A549 (cell line): ENCODE measurements at regions not wholly inside any gene's neighbourhood (a gene's known extent, or its start where the extent isn't known, plus 50 kb on each side); places are given as distances from the start of the nearest gene placed in this dataset.

Source experiments
- ATAC-seq, 2 experiments: fragments of 200-7000 bp in 1 of 2; fragments of >200 bp in 1 of 2; cut with Nextera tagmentation in 1 of 2; cut with Tn5 transposase in 1 of 2; 3 replicates each; pipeline versions ENCODE4 v1.8.0 to v1.9.1; 2018 to 2020; ENCODE audit warnings: mild to moderate bottlenecking in 1 of 2, moderate library complexity in 1 of 2
- CTCF ChIA-PET: fragments of 300-600 bp; sonication (Branson Sonifier 250); formaldehyde crosslinking; extraction: SDS; loops from one replicate; lab custom pipeline; 2021; ENCODE audit warnings: antibody characterized with exemption, inconsistent platforms; lab: Yijun Ruan, JAX
- POLR2A ChIA-PET: fragments of 350-600 bp; formaldehyde crosslinking; extraction: SDS; loops from one replicate; lab custom pipeline; 2021; ENCODE audit warnings: antibody characterized with exemption, inconsistent platforms; lab: Yijun Ruan, JAX
- DNase-seq, 2 experiments: peaks; one replicate each; pipeline versions ENCODE4 v3.0.0 to v3.0.0-alpha.2; 2011 to 2016; ENCODE audit warnings: low read depth in 1 of 2, low spot score in 1 of 2
- FAIRE-seq: peaks from 2 replicates; lab custom pipeline; 2011; peaks lifted over from hg19 to GRCh38; lab: Jason Lieb, UNC
- H3K27ac ChIP-seq, 2 experiments: fragments of >200 bp; sonication (Bioruptor Twin); formaldehyde crosslinking; 3 replicates each; pipeline ENCODE4 v1.5.1; 2016 to 2017
- H3K4me1 ChIP-seq: fragments of >200 bp; sonication (Bioruptor Twin); formaldehyde crosslinking; 3 replicates; pipeline ENCODE4 v1.6.1; 2016
- H3K4me2 ChIP-seq: fragments of >200 bp; sonication (Bioruptor Twin); formaldehyde crosslinking; 3 replicates; pipeline ENCODE4 v1.6.1; 2016
- H3K4me3 ChIP-seq: fragments of >200 bp; sonication (Bioruptor Twin); formaldehyde crosslinking; 3 replicates; pipeline ENCODE4 v1.5.1; 2016
- H3K9me3 ChIP-seq: fragments of >200 bp; sonication (Bioruptor Twin); formaldehyde crosslinking; 3 replicates; pipeline ENCODE4 v1.6.1; 2016
- CEBPB ChIP-seq, 2 experiments: fragments of >200 bp in 1 of 2; sonication (Bioruptor Twin) in 1 of 2; formaldehyde crosslinking in 1 of 2; IDR thresholded peaks; 2 replicates each; pipeline ENCODE4 v1.6.1; 2012 to 2016
- CHD2 ChIP-seq: fragments of 150-350 bp; IDR thresholded peaks from 2 replicates; pipeline ENCODE4 v1.6.1; 2014; ENCODE audit warnings: low read length; ENCODE audit not compliant: partially characterized antibody
- E2F6 ChIP-seq: IDR thresholded peaks from 2 replicates; pipeline ENCODE4 v1.6.1; 2012; ENCODE audit warnings: low read depth, borderline replicate concordance
- EHF ChIP-seq: fragments of 250-450 bp; sonication (Bioruptor Pico); IDR thresholded peaks from 2 replicates; pipeline ENCODE4 v1.5.0; 2020; ENCODE audit warnings: mild to moderate bottlenecking
- ELK1 ChIP-seq: fragments of 150-350 bp; IDR thresholded peaks from 2 replicates; pipeline ENCODE4 v1.6.1; 2014; ENCODE audit warnings: low read depth, mild to moderate bottlenecking, low read length
- FOSL2 ChIP-seq, 2 experiments: fragments of 450-650 bp in 1 of 2; fragments of >200 bp in 1 of 2; sonication (Bioruptor Twin) in 1 of 2; formaldehyde crosslinking; IDR thresholded peaks; 2 replicates each; pipeline versions ENCODE4 v1.5.0 to v1.6.1; 2016 to 2020; ENCODE audit warnings: mild to moderate bottlenecking in 1 of 2, moderate library complexity in 1 of 2
- GATA3 ChIP-seq: IDR thresholded peaks from 2 replicates; pipeline ENCODE4 v1.6.1; 2012; ENCODE audit warnings: borderline replicate concordance
- HOXA7 ChIP-seq: fragments of 250-450 bp; sonication (Bioruptor Pico); IDR thresholded peaks from 2 replicates; pipeline ENCODE4 v1.5.0; 2020; ENCODE audit warnings: mild to moderate bottlenecking, moderate library complexity
- HOXB5 ChIP-seq: fragments of 250-450 bp; sonication (Bioruptor Pico); IDR thresholded peaks from 2 replicates; pipeline ENCODE4 v1.5.0; 2020; ENCODE audit warnings: mild to moderate bottlenecking, moderate library complexity
- JUNB ChIP-seq: fragments of >200 bp; sonication (Bioruptor Twin); formaldehyde crosslinking; IDR thresholded peaks from 2 replicates; pipeline ENCODE4 v1.6.1; 2016
- KDM1A ChIP-seq: fragments of 200-600 bp; sonication (generic); IDR thresholded peaks from 2 replicates; pipeline ENCODE4 v1.6.1; 2016; ENCODE audit warnings: low read depth, mild to moderate bottlenecking
- NFE2L2 ChIP-seq: fragments of 150-350 bp; conservative IDR thresholded peaks from 2 replicates; pipeline ENCODE4 v1.6.1; 2014; ENCODE audit warnings: low read length
- PBX3 ChIP-seq: IDR thresholded peaks from 2 replicates; pipeline ENCODE4 v1.6.1; 2012
- PHF8 ChIP-seq: fragments of 200-600 bp; sonication (generic); IDR thresholded peaks from 2 replicates; pipeline ENCODE4 v1.6.1; 2016; ENCODE audit warnings: low read depth, mild to moderate bottlenecking, antibody characterized with exemption, moderate library complexity, borderline replicate concordance
- POLR2A ChIP-seq: IDR thresholded peaks from 2 replicates; pipeline ENCODE4 v1.6.1; 2012; ENCODE audit warnings: mild to moderate bottlenecking, low read length
- POLR2AphosphoS2 ChIP-seq: conservative IDR thresholded peaks from 2 replicates; pipeline ENCODE4 v1.6.1; 2012; ENCODE audit warnings: low read length, improper control_type of control experiment, inconsistent platforms
- RAD21 ChIP-seq, 2 experiments: fragments of >200 bp in 1 of 2; sonication (Bioruptor Twin) in 1 of 2; formaldehyde crosslinking in 1 of 2; IDR thresholded peaks in 1 of 2; conservative IDR thresholded peaks in 1 of 2; 2 replicates in 1 of 2; 3 replicates in 1 of 2; pipeline ENCODE4 v1.6.1; 2012 to 2018; ENCODE audit warnings: inconsistent platforms in 1 of 2
- SMC3 ChIP-seq: fragments of >200 bp; sonication (Bioruptor Twin); formaldehyde crosslinking; IDR thresholded peaks from 3 replicates; pipeline ENCODE4 v1.6.1; 2018; ENCODE audit warnings: inconsistent platforms
- TFCP2L1 ChIP-seq: fragments of 250-450 bp; sonication (Bioruptor Pico); IDR thresholded peaks from 2 replicates; pipeline ENCODE4 v1.5.0; 2021; ENCODE audit warnings: mild to moderate bottlenecking
- USF2 ChIP-seq: fragments of 450-650 bp; IDR thresholded peaks from 2 replicates; pipeline ENCODE4 v1.6.1; 2014; ENCODE audit warnings: antibody characterized with exemption
- ZC3H11A ChIP-seq: fragments of 450-650 bp; IDR thresholded peaks from 2 replicates; pipeline ENCODE4 v1.6.1; 2014; ENCODE audit warnings: antibody characterized with exemption, mild to moderate bottlenecking
- ZFP36 ChIP-seq: fragments of 450-650 bp; IDR thresholded peaks from 2 replicates; pipeline ENCODE4 v1.6.1; 2014; ENCODE audit warnings: borderline replicate concordance; ENCODE audit not compliant: partially characterized antibody
- WGBS: methylation state at CpG from one replicate; pipeline ENCODE4 v1.1.6; 2017; ENCODE audit errors: missing lambda C conversion rate; 5-methylcytosine and 5-hydroxymethylcytosine counted together

- no peak overlapping the region for H3K27ac ChIP-seq
- CTCF ChIA-PET: no interaction called here
- 37% methylated on average over 9 of the region's 22 CpGs for WGBS
Observed at GRCh38 chr4:8701126-8702019, 108.8 kb downstream of the CPZ start.

GRCh38 chr4:8700531-8700930 lies 108.0 kb downstream of the CPZ start:
- ChIA-PET CTCF (no interaction called here), POLR2A (no interaction called here)
- Histone ChIP-seq H3K9me3 (no peaks in the 10 kb centered on the region), H3K4me2 (no peak overlapping the region), H3K4me3 (no peak overlapping the region), H3K4me1 (no peaks in the 10 kb centered on the region)
- no peak for ATAC-seq
- FAIRE-seq: no peak
- TF ChIP-seq CHD2 (no peak), NFE2L2 (no peak), HOXB5 (CRISPR knock-in tag) (no peak), E2F6 (no peak), KDM1A (no peak), POLR2AphosphoS2 (no peak), PBX3 (no peak), SMC3 (no peak), ZC3H11A (no peak), ELK1 (no peak), USF2 (no peak), HOXA7 (CRISPR knock-in tag) (no peak), RAD21 (conservative IDR thresholded peaks at IDR 0.05 in 1 of 2, IDR thresholded peaks at IDR 0.05 in 1 of 2) (no peak)
- TF ChIP-seq, all 56 proteins: peak for 0
- DNase-seq: no peak
- H3K27ac ChIP-seq: no peak overlapping the region
- 41% methylated on average over 7 of the region's 17 CpGs for whole genome bisulfite sequencing

More at GRCh38 chr4:8701126-8702019, 108.8 kb downstream of the CPZ start:
- no peaks in the 10 kb centered on the region for H3K9me3 ChIP-seq
- TF ChIP-seq HOXB5 (CRISPR knock-in tag): no peak
- TF ChIP-seq EHF (CRISPR knock-in tag): no peak
- no peaks in the 10 kb centered on the region for H3K4me1 ChIP-seq
- no peak overlapping the region for H3K4me2 ChIP-seq
- FAIRE-seq (no peak), DNase-seq (no peak), ATAC-seq (no peak)
- POLR2A ChIA-PET: no interaction called here
- no peak overlapping the region for H3K4me3 ChIP-seq

- H3K4me3 ChIP-seq: no peak overlapping the region
- whole genome bisulfite sequencing: 43% methylated on average over 13 of the region's 24 CpGs
- no peaks in the 10 kb centered on the region for H3K9me3 ChIP-seq
- TF ChIP-seq RAD21 (conservative IDR thresholded peaks at IDR 0.05 in 1 of 2, IDR thresholded peaks at IDR 0.05 in 1 of 2): no peak
- no peak for TF ChIP-seq POLR2A
- no peak for TF ChIP-seq GATA3
- TF ChIP-seq HOXB5 (CRISPR knock-in tag): no peak
- no peak for TF ChIP-seq JUNB
- TF ChIP-seq PHF8: no peak
- no peak for TF ChIP-seq TFCP2L1
- no peak for TF ChIP-seq CEBPB (IDR thresholded peaks at IDR 0.05)
- no peak for TF ChIP-seq ZFP36
- no peak for TF ChIP-seq EHF (CRISPR knock-in tag)
- TF ChIP-seq FOSL2 (IDR thresholded peaks at IDR 0.05): no peak
- TF ChIP-seq FOSL2 (CRISPR knock-in tag; IDR thresholded peaks at IDR 0.05): no peak
- DNase-seq: no peak
- ChIA-PET POLR2A (interaction anchor here (0.7 kb wide), 1 partner anchor 37 kb away, joined by 4 read pairs; no protein-coding TSS in a partner anchor), CTCF (interaction anchor here (0.9 kb wide), 1 partner anchor 11 kb away, joined by 3 read pairs; no protein-coding TSS in a partner anchor)
- no peak overlapping the region for H3K27ac ChIP-seq
- ATAC-seq: no peak
- H3K4me1 ChIP-seq: no peaks in the 10 kb centered on the region
- no peak for FAIRE-seq
- H3K4me2 ChIP-seq: no peak overlapping the region
Observed at GRCh38 chr4:8699479-8700145, 107.0 kb downstream of the CPZ start.
